Raji (cell line): ENCODE measurements at regions not wholly inside any gene's neighbourhood (a gene's known extent, or its start where the extent isn't known, plus 50 kb on each side); places are given as distances from the start of the nearest gene placed in this dataset.

Experiments used
- POLR2A ChIP-seq: IDR thresholded peaks from 2 replicates; pipeline ENCODE4 v1.6.1; 2011; ENCODE audit warnings: low read depth, low read length, control low read depth; ENCODE audit not compliant: insufficient read depth

DNA sequence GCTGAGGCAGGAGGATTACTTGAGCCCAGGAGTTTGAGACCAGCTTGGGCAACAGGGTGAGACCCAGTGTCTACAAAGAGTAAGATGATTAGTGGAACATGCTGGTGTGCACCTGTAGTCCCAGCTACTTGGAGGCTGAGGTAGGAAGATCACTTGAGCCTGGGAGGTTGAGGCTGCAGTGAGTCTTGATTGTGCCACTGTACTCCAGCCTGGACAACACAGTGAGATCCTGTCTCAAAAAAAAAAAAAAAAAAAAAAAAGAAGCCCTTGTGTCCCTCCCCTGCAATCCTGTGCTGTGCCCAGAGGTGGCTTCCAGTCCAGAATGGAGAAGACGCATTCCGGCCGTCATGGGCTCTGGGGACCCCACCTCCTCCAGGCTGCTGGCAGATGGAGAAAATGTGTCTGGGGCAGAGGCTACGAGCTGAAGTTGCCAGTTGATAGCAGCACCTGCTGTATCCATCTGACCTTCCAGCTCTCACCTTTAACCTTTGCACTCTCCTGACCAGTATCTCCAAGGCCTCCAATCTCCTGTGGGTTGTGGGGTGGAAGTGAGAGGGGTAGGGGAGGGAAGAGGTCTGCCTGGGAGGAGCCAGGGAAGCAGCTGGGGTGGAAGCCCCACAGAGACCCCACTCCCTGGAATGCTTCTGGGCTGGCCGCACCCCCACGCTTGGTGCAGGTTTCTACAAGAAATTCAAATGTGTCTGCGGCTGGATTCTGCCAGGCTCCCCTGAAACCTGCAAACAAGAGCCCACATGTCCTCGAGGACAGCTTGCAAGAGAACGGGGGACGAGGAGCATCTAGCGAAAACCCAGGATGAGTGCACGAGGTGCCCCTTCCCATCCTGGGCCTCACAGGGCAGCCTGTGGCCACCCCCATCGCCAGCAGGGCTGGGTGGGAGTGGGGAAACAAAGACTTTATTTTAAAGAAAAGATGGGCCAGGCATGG is 148.3 kb upstream of the IER5L start:
- no peak for TF ChIP-seq POLR2A

DNA sequence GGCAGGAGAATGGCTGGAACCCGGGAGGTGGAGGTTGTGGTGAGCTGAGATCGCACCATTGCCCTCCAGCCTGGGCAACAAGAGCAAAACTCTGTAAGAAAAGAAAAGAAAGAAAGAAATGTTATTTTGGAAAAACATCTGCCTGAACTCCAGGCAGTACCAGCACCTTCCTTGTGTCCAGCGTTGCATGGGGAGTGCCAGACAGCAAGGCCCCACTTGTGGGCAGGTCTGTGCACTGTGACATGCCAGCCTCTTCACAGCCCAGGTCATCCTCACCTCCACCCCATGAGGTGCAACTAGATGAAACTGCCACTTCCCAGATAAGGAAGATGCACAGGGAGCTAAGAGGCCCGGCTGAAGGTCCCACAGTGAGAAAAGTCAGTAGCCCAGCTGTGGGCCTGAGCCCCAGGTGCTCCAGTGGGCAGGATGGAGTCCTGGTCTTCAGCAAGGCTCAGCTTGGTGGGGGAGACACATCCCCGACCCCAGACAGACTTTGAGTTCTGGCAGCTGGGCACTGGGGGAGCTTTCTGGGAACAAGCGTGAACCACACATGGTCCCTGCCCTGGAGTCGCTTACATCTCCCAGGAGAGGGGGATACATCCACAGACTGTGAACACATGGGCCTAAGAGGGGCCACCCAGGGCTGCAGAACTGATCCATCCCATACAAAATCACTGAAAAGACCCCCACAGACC is 146.9 kb upstream of the IER5L start:
- TF ChIP-seq POLR2A: no peak

- TF ChIP-seq POLR2A: no peak
These were observed 146.0 kb upstream of the IER5L start for GRCh38 chr9:129323999-129324553.

DNA sequence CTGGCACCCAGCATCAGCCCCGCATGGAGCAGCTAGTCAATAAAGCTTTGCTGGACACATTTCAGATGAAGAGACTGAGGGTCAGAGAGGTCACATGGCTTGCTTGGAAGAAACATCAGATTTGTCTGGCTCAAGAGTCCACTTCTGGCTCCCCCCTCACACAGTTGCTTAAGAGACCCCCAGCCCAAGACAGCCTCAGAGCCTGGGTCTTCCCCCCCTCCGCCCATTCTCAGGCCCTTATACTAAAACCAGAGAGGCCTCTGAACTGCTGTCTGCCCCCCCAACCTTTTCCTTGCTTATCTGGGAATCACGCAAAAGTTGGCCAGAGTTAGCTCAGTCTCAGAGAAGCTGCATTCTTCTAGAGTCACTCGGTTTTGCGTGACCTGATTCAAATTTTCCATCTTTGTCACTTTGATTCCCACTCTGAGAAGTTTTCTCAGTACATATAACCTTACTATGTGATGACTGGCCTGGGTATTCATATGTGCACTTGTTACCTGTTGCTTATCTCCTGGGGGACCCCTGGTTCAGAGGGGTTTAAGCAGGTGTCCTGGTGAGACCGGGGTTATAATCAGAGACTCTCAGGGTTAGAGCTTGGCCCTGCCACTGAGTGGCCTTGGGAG is 145.4 kb upstream of the IER5L start:
- TF ChIP-seq POLR2A: no peak

- TF ChIP-seq POLR2A: no peak
These were observed 144.7 kb upstream of the IER5L start for GRCh38 chr9:129322641-129323375.

DNA sequence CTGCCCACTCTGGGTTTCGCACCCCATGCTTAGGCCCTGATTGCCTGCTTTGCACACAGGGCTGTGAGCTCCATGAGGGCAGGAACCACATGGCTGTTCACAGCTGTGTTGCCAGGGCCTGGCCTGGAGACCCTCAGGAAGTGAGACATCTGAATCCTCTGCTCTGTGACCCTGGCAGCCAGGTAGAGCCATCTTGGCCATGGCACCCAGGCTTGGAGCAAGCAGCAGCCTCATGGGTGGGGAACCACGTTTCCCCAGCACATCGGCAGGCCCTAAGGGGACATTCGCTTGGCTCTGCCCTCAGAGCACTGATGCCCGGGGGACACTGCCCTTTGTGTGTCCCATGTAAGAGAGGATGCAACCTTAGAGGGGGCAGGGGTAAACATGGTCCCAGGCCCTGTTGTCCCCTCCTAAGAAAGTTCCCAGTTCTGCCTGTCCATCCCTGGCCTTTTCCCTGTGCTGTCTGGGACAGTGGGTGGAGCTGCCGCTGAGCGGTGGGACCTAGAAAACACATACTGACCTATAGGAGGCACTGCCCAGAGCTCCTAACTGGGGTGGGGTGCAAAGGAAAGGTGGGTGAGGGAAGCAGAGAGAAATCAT is 144.1 kb upstream of the IER5L start:
- no peak for TF ChIP-seq POLR2A

- TF ChIP-seq POLR2A: no peak
These were observed 143.4 kb upstream of the IER5L start for GRCh38 chr9:129321286-129322021.

DNA sequence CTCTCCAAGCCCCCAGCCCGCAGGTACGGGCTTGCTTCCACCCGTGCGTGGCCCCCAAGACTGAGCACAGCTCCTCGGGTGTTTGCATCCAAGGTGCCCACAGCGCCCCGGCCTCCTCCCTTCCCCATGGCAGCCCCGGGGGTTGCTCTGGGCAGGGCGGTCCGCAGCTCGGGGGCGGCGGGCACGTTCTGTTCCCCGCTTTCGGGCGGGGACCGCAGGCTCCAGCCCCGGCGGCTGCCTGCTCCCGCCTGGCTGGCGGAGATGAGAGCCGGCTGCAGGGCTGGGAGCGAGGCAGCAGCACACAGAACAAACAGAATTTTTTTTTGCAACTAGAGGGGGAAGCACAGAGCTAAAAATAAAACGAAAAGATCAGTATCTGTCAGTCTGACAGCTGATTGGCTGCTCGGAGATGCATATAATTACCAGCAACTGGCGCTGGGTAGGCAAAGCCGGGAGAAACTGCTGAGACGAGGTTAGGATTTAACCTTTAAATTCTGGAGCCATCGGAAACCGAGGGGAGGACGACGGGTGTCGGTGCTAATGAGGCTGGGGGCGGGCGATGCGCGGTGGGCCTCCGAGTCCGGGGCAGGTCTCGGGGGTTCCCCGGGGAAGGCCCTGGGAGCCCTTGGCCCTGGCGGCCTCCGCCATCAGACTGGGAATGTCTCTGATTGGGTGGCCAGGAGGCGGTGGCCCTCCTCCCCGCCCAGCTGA is 142.7 kb upstream of the IER5L start:
- no peak for TF ChIP-seq POLR2A

DNA sequence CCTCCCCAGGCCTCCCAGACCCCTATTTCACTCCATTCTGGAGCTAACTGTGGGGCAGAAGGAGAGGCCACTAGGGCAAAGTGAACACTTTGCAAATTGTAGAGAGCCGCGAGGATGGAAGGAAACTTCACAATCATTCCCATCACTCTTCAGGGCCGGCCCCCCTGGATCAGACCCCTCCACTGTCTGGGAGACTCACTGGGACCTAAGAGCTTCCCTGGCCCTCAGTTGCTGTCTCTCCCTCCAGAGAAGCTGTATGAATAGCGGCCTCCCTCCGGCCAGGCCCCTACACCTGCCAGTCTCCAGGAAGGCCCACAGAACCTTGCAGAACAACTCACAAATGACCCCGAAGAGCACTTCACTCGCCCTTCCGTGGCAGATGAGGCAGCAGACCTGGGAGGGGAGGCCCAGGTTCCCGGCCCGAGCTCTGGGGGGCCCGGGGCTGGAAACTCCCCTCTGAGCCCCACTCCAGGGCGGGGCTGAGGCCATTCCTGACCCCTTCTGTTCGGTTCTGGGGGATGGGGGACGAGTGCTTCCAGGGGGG is 141.9 kb upstream of the IER5L start:
- no peak for TF ChIP-seq POLR2A

DNA sequence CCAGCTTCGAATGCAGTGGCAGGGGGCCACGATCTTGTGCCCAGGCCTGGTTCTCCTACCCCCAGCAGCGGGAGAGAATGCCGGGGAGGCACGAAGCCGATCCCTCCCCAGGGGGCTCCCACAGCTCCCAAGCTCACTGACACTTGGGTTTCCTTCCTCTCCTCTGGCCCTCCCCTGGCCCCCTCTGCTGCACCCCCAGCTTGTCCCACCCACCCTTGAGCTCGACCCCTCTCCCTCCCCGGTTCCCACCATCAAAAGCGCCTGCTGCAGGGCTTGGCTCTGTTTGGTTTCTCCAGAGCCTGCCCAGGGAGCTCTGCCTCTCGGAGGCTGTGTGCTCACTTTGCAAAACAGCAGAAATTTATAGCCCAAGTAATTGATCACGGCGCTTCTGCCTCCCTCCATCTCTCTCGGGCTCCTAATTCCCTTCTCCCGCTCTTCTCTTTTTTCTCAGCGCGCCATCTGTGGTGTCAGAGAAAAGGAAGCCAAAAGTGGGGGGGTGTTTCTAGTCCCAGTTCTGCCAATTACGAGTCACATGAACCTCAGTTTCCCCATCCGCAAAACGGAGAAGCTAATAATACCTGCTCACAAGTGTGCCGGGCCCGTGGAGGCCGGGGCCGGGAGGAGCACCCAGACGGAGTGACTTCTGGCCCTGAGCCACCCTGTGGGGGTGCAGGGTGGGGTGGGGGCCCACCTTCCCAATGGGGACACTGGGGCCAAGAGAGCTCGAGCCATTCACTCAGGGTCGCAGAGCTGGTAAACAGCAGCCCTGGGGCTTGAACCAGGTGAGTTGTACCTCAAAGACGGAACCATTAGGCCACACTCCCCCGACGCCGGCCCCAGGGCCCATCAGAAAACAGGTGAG is 141.2 kb upstream of the IER5L start:
- TF ChIP-seq POLR2A: no peak

DNA sequence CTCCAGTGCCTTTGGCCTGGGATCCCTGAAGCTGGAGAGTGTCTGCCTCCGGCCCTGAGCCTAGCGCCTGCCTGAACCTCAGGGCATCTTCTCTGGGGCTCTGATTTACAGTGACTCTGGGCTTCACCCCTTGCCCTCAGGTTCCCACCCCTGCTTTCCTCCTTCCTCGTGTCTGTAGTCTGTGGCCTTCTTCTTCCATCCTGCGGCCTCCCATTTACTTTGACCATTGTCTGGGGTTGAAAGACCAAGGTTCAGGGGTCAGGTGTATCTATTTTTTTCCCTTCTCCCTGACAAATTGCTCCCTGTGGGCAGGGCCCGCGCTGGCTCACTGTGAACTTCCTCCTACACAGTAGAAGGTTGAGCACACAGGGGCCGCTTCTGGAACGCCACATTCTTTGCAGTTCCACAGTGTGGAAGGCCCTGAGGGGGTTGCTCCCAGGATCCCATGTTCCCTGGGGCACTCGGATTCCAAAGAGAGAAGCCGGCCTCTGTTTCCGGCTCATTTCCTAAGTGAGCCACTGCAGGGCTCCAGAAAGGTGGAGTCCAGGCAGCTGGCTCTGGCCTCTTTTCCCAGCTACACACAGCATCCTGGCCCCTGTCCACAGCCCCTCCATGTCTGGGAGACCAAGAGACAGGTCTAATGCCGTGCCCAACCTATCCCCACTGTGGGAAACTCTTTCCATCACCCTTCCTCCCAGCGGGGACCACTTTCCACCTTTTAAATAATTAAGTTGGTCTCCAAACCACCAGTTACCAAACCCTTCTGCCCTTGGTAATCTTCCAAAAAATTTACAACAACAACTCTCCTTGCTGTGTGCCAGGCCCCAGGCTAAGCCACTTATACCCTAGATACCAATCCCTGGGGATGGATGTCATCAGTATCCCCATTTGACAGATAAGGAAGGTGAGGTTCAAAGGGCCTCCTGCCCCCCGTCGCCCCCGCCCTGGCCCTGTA is 140.3 kb upstream of the IER5L start:
- TF ChIP-seq POLR2A: no peak
